HepG2 (cell line): ENCODE measurements at regions not wholly inside any gene's neighbourhood (a gene's known extent, or its start where the extent isn't known, plus 50 kb on each side); places are given as distances from the start of the nearest gene placed in this dataset.

Experiments
- ATAC-seq: fragments of 200-7000 bp; cut with Tn5 transposase; 3 replicates; pipeline ENCODE4 v1.9.1; 2020; ENCODE audit warnings: mild to moderate bottlenecking, moderate library complexity
- BruUV-seq: library from RNA; stranded (reverse); fragments of 400-500 nt; replicated peaks from 2 replicates; lab custom pipeline; 2021; lab: Mats Ljungman, UMichigan
- CTCF ChIA-PET: fragments of 300-600 bp; formaldehyde crosslinking; extraction: SDS; loops from one replicate; lab custom pipeline; 2021; ENCODE audit warnings: low total read pairs, inconsistent platforms, low intra/inter-chr PET ratio; lab: Yijun Ruan, JAX
- POLR2A ChIA-PET: fragments of 350-600 bp; sonication (Branson Sonifier 250); formaldehyde crosslinking; loops from one replicate; lab custom pipeline; 2020; ENCODE audit warnings: antibody characterized with exemption, inconsistent platforms; lab: Yijun Ruan, JAX
- DNase-seq: peaks from one replicate; pipeline ENCODE4 v3.0.0-alpha.2; 2015; ENCODE audit warnings: low spot score
- FAIRE-seq: peaks from 3 replicates; lab custom pipeline; 2011; peaks lifted over from hg19 to GRCh38; lab: Jason Lieb, UNC
- H2AFZ ChIP-seq: one replicate; pipeline ENCODE4 v1.6.1; 2011; ENCODE audit warnings: low read length, inconsistent platforms
- H3K27ac ChIP-seq: fragments of 300-600 bp; 3 replicates; pipeline ENCODE4 v1.8.0; 2011; ENCODE audit warnings: mixed run types, mild to moderate bottlenecking, mixed read lengths, low read length, inconsistent platforms; ENCODE audit not compliant: insufficient read depth; ENCODE audit errors: extremely low read length
- H3K27me3 ChIP-seq, 2 experiments: fragments of 200-600 bp in 1 of 2; 2 replicates in 1 of 2; 3 replicates in 1 of 2; pipeline versions ENCODE4 v1.6.0 to v1.8.0; 2011; ENCODE audit warnings: low read length in 2 of 2, mild to moderate bottlenecking in 2 of 2, moderate library complexity in 2 of 2, inconsistent platforms in 1 of 2; ENCODE audit not compliant: insufficient read depth in 2 of 2, control insufficient read depth in 1 of 2
- H3K36me3 ChIP-seq, 2 experiments: fragments of 200-600 bp in 1 of 2; replicated peaks in 1 of 2; 2 replicates in 1 of 2; 3 replicates in 1 of 2; pipeline versions ENCODE4 v1.5.1 to v1.8.0; 2011; ENCODE audit warnings: low read length in 2 of 2, inconsistent platforms in 1 of 2; ENCODE audit not compliant: insufficient read depth in 2 of 2, control insufficient read depth in 1 of 2
- H3K4me1 ChIP-seq: 2 replicates; pipeline ENCODE4 v1.5.1; 2012; ENCODE audit warnings: low read length, inconsistent platforms; ENCODE audit not compliant: insufficient read depth
- H3K4me2 ChIP-seq: 2 replicates; pipeline ENCODE4 v1.6.0; 2011; ENCODE audit warnings: low read depth, low read length, inconsistent platforms
- H3K4me3 ChIP-seq, 3 experiments: fragments of 200-600 bp in 1 of 3; sonication (generic), shearing (Covaris generic) in 1 of 3; replicated peaks in 1 of 3; 2 replicates each; pipeline ENCODE4 v1.5.1; 2011 to 2016; ENCODE audit warnings: low read length in 3 of 3, inconsistent platforms in 2 of 3, low read depth in 2 of 3, mild to moderate bottlenecking in 2 of 3, control low read depth in 1 of 3, mixed read lengths in 1 of 3; ENCODE audit not compliant: insufficient read depth in 1 of 3
- H3K79me2 ChIP-seq: one replicate; pipeline ENCODE4 v1.6.1; 2011; ENCODE audit warnings: low read length, inconsistent platforms; ENCODE audit not compliant: insufficient read depth
- H3K9ac ChIP-seq: 2 replicates; pipeline ENCODE4 v1.6.0; 2011; ENCODE audit warnings: mild to moderate bottlenecking, low read depth, low read length, inconsistent platforms; ENCODE audit not compliant: insufficient read depth
- H3K9me3 ChIP-seq: 2 replicates; pipeline ENCODE4 v1.5.1; 2012; ENCODE audit warnings: mild to moderate bottlenecking, low read length
- H4K20me1 ChIP-seq: 2 replicates; pipeline ENCODE4 v1.6.0; 2011; ENCODE audit warnings: inconsistent platforms, mild to moderate bottlenecking, low read length, moderate library complexity; ENCODE audit not compliant: insufficient read depth
- FOXO1 ChIP-seq: sonication (generic); formaldehyde crosslinking; IDR thresholded peaks from 2 replicates; pipeline ENCODE4 v1.4.0; 2020; ENCODE audit warnings: missing genetic modification reagents
- HNRNPLL ChIP-seq: fragments of 200-400 bp; formaldehyde crosslinking; IDR thresholded peaks from 2 replicates; pipeline ENCODE4 v1.6.1; 2017; ENCODE audit warnings: mild to moderate bottlenecking, low read depth, low read length; ENCODE audit not compliant: poor library complexity, severe bottlenecking
- MED1 ChIP-seq: sonication (generic); formaldehyde crosslinking; IDR thresholded peaks from 2 replicates; pipeline ENCODE4 v1.4.0; 2020; ENCODE audit warnings: missing genetic modification reagents
- MIXL1 ChIP-seq: IDR thresholded peaks from 2 replicates; pipeline ENCODE4 v1.6.1; 2016
- RFX5 ChIP-seq: IDR thresholded peaks from 2 replicates; pipeline ENCODE4 v1.6.1; 2011; ENCODE audit warnings: low read depth, low read length, improper control_type of control experiment
- SIN3B ChIP-seq: fragments of 150-350 bp; IDR thresholded peaks from 2 replicates; pipeline ENCODE4 v1.6.1; 2014; ENCODE audit warnings: low read length
- ZBTB3 ChIP-seq: sonication (generic); formaldehyde crosslinking; IDR thresholded peaks from 2 replicates; pipeline ENCODE4 v1.4.0; 2020; ENCODE audit warnings: low read depth, mild to moderate bottlenecking, moderate library complexity, missing genetic modification reagents, borderline replicate concordance
- whole genome bisulfite sequencing: methylation state at CpG from one replicate; pipeline ENCODE4 v1.1.6; 2017; ENCODE audit warnings: low lambda C conversion rate; 5-methylcytosine and 5-hydroxymethylcytosine counted together
- in situ Hi-C: cut with HindIII; loops from 2 replicates; pipeline ENCODE4 v1.10.0; 2017; ENCODE audit warnings: low pct_unique_long_range_greater_than_20kb; ENCODE audit not compliant: extremely low pct_ligation_motif_present
- intact Hi-C: fragments of 100-400 bp; cut with micrococcal nuclease; formaldehyde crosslinking; loops from one replicate; pipeline ENCODE4 v1.10.0; 2022; ENCODE audit not compliant: unreplicated experiment
- TF ChIP-seq, protein P1 (sequence below): sonication (generic); formaldehyde crosslinking; IDR thresholded peaks from 2 replicates; pipeline ENCODE4 v1.5.0; 2020; ENCODE audit warnings: mild to moderate bottlenecking, missing genetic modification reagents, borderline replicate concordance
- TF ChIP-seq, protein P2 (sequence below): sonication (generic); formaldehyde crosslinking; IDR thresholded peaks from 2 replicates; pipeline ENCODE4 v1.4.0; 2020; ENCODE audit warnings: missing genetic modification reagents, low read depth, mild to moderate bottlenecking, borderline replicate concordance
- TF ChIP-seq, protein P3 (sequence below): sonication (generic); formaldehyde crosslinking; IDR thresholded peaks from 2 replicates; pipeline ENCODE4 v1.4.0; 2020; ENCODE audit warnings: low read depth, missing genetic modification reagents

DNA sequence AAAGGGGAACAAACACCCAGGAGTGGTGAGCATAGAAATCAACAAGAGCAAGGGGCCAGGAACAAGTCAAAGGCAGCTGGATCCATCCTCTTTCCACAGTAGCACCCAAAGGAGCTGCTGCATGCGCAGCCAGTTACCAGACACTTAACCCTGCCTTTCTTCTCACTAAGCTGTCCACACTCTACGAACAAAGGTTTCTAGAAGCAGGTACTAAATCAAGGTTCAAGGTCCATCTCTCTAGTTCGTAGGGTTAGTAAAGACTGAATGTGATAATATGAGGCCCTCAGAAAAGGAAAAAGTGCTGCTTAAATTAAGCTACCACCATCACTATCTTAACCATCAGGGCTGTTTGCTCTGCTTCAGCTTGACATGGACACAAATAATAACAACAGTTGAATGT lies 121.2 kb upstream of the NIPBL start:
- no peak overlapping the region for H3K9ac ChIP-seq
- H3K4me3 ChIP-seq: no peak overlapping the region
- no peak overlapping the region for H3K27ac ChIP-seq
- in situ Hi-C loops: no loop called here
- ATAC-seq (no peak), DNase-seq (no peak), FAIRE-seq (no peak)
- no peaks in the 10 kb centered on the region for H4K20me1 ChIP-seq
- WGBS: 10% methylated on average over 3 of the region's 3 CpGs
- H3K27me3 ChIP-seq: no peaks in the 10 kb centered on the region
- BruUV-seq: no TSS peak
- no peaks in the 10 kb centered on the region for H3K9me3 ChIP-seq
- H2AFZ ChIP-seq: no peak overlapping the region
- intact Hi-C loops: no loop called here
- H3K4me2 ChIP-seq: no peak overlapping the region
- ChIA-PET CTCF (no interaction called here), POLR2A (no interaction called here)
- no peaks in the 10 kb centered on the region for H3K4me1 ChIP-seq
- H3K36me3 ChIP-seq: no peaks in the 10 kb centered on the region
- TF ChIP-seq, protein P1, sequence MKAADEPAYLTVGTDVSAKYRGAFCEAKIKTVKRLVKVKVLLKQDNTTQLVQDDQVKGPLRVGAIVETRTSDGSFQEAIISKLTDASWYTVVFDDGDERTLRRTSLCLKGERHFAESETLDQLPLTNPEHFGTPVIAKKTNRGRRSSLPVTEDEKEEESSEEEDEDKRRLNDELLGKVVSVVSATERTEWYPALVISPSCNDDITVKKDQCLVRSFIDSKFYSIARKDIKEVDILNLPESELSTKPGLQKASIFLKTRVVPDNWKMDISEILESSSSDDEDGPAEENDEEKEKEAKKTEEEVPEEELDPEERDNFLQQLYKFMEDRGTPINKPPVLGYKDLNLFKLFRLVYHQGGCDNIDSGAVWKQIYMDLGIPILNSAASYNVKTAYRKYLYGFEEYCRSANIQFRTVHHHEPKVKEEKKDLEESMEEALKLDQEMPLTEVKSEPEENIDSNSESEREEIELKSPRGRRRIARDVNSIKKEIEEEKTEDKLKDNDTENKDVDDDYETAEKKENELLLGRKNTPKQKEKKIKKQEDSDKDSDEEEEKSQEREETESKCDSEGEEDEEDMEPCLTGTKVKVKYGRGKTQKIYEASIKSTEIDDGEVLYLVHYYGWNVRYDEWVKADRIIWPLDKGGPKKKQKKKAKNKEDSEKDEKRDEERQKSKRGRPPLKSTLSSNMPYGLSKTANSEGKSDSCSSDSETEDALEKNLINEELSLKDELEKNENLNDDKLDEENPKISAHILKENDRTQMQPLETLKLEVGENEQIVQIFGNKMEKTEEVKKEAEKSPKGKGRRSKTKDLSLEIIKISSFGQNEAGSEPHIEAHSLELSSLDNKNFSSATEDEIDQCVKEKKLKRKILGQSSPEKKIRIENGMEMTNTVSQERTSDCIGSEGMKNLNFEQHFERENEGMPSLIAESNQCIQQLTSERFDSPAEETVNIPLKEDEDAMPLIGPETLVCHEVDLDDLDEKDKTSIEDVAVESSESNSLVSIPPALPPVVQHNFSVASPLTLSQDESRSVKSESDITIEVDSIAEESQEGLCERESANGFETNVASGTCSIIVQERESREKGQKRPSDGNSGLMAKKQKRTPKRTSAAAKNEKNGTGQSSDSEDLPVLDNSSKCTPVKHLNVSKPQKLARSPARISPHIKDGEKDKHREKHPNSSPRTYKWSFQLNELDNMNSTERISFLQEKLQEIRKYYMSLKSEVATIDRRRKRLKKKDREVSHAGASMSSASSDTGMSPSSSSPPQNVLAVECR (CRISPR knock-in tag): no peak
- TF ChIP-seq SIN3B (no peak), RFX5 (no peak), HNRNPLL (no peak), ZBTB3 (no peak), MIXL1 (CRISPR knock-in tag) (no peak), FOXO1 (no peak), MED1 (CRISPR knock-in tag) (no peak)
- TF ChIP-seq, protein P2, sequence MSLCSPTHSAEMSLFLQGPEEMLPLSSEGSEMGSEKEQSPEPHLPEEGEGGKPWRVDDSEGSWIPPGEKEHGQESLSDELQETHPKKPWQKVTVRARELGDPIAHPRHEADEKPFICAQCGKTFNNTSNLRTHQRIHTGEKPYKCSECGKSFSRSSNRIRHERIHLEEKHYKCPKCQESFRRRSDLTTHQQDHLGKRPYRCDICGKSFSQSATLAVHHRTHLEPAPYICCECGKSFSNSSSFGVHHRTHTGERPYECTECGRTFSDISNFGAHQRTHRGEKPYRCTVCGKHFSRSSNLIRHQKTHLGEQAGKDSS (CRISPR knock-in tag): no peak
- TF ChIP-seq, protein P3, sequence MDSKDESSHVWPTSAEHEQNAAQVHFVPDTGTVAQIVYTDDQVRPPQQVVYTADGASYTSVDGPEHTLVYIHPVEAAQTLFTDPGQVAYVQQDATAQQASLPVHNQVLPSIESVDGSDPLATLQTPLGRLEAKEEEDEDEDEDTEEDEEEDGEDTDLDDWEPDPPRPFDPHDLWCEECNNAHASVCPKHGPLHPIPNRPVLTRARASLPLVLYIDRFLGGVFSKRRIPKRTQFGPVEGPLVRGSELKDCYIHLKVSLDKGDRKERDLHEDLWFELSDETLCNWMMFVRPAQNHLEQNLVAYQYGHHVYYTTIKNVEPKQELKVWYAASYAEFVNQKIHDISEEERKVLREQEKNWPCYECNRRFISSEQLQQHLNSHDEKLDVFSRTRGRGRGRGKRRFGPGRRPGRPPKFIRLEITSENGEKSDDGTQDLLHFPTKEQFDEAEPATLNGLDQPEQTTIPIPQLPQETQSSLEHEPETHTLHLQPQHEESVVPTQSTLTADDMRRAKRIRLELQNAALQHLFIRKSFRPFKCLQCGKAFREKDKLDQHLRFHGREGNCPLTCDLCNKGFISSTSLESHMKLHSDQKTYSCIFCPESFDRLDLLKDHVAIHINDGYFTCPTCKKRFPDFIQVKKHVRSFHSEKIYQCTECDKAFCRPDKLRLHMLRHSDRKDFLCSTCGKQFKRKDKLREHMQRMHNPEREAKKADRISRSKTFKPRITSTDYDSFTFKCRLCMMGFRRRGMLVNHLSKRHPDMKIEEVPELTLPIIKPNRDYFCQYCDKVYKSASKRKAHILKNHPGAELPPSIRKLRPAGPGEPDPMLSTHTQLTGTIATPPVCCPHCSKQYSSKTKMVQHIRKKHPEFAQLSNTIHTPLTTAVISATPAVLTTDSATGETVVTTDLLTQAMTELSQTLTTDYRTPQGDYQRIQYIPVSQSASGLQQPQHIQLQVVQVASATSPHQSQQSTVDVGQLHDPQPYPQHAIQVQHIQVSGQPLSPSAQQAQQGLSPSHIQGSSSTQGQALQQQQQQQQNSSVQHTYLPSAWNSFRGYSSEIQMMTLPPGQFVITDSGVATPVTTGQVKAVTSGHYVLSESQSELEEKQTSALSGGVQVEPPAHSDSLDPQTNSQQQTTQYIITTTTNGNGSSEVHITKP (CRISPR knock-in tag): no peak
- H3K79me2 ChIP-seq: no peaks in the 10 kb centered on the region
